WI38 (cell line): ENCODE measurements at regions not wholly inside any gene's neighbourhood (a gene's known extent, or its start where the extent isn't known, plus 50 kb on each side); places are given as distances from the start of the nearest gene placed in this dataset.

Source experiments
- H3K4me3 ChIP-seq: 2 replicates; pipeline ENCODE4 v1.5.1; 2011; ENCODE audit warnings: low read depth, mild to moderate bottlenecking, control low read depth, low read length
- TF ChIP-seq, protein P1 (sequence below): IDR thresholded peaks from 2 replicates; pipeline ENCODE4 v1.5.1; 2012; ENCODE audit warnings: low read depth, mild to moderate bottlenecking, control low read depth, low read length

DNA sequence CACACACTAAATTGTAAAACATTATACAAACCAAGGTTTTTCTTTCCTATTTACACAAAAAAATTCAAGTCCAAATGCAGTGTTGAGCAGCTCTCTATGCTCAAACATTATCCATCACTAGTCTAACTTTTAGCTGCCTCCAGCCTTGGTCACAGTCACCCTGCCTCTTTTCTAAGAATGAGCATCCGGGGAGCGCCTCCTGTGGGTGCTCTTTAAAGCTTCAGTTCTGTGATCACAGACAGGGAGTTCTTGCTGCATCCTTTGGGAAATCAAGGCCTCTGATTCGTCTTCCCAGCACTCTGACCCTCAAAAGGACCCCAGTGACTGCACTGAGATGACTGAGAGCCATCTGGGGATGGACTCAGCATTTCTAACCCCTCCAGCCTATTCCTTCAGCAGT, 289.6 kb downstream of the SEC61B start:
- no peak overlapping the region for H3K4me3 ChIP-seq
- TF ChIP-seq, protein P1, sequence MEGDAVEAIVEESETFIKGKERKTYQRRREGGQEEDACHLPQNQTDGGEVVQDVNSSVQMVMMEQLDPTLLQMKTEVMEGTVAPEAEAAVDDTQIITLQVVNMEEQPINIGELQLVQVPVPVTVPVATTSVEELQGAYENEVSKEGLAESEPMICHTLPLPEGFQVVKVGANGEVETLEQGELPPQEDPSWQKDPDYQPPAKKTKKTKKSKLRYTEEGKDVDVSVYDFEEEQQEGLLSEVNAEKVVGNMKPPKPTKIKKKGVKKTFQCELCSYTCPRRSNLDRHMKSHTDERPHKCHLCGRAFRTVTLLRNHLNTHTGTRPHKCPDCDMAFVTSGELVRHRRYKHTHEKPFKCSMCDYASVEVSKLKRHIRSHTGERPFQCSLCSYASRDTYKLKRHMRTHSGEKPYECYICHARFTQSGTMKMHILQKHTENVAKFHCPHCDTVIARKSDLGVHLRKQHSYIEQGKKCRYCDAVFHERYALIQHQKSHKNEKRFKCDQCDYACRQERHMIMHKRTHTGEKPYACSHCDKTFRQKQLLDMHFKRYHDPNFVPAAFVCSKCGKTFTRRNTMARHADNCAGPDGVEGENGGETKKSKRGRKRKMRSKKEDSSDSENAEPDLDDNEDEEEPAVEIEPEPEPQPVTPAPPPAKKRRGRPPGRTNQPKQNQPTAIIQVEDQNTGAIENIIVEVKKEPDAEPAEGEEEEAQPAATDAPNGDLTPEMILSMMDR: no peak

DNA sequence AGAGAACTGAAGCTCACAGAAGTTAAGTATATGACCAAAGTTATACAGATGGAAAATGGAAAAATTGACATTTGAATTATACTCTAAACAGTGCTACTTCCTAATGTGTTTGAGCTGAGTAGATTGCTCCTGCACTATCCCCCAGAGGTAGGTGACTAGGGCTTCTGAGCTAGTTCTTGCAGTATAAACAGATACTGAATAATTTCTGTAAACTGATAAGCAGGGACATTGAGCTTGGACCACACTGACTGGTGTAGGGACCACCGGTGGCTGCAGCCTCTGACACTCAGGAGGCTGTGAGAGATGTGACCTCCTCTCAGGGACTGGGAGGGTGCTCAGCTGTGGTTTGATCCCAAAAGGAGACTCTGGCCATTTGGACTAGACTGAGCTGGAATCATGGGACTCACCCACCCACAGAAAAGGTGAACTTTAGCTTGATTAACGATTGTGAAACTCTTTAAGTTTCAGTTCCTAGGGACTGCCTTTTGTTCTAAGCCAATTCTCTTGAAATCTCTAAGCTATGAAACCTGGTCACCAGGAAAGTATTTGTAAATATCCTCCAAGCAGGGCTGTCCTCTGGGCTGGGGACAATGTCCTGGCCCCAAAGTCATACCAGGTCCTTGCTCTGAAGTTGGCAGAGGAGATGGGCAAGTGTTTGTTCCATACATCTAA, 291.5 kb downstream of the SEC61B start:
- TF ChIP-seq, protein P1: no peak
- no peak overlapping the region for H3K4me3 ChIP-seq

DNA sequence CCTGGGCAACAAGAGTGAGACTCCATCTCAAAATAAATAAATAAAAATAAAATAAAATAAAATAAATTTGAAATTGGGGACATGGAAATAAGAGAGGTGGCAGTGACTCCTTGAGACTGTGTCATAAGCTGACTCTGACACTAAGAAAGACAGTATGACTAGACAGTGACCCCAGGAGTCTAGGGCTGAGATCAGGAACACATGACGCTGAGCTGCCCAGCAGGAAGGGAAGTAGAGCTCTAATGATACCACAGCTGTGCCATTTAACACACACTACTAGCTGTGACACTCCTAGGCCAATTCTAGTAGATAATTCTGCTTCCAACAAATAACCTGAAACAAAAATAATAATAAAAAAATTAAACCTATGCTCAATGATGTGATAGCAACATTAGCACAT, 293.0 kb downstream of the SEC61B start:
- TF ChIP-seq, protein P1: no peak
- H3K4me3 ChIP-seq: no peak overlapping the region

DNA sequence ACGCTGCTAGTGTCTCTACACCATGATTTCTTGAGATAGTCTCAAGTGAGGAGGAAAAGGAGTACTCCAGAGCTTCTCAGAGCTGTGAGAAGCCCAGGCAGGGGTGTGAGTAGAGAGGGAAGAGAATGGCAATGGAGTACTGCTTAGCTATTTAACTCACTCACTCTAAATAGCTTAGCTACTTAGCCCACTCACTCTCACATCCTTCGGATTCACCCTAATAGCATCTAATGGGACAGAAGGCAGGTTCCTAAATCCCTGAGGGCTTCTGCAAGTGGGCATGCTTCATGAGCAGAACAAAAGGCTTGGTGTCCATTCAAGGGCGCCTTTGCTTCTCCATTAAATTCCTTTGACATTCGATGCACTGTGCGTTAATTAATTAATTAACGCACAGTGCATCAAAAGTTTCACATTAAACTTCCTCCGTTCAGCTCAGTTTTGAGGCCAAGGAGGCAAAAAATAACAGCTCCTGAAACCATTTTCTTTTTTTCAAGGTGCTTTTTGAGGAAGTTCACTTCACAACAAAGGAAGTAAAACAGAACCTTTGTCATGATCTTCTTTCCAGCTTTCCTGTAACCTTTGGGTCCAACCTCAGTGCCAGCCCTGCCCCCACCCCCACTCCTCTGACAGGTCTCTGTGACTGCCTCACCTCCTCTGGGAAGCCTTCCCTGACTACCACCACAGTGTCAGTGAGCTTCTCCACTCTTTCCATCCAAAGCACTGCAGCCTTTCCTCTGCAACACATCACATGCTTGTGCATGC, 294.0 kb downstream of the SEC61B start:
- H3K4me3 ChIP-seq: no peak overlapping the region
- TF ChIP-seq, protein P1: no peak

DNA sequence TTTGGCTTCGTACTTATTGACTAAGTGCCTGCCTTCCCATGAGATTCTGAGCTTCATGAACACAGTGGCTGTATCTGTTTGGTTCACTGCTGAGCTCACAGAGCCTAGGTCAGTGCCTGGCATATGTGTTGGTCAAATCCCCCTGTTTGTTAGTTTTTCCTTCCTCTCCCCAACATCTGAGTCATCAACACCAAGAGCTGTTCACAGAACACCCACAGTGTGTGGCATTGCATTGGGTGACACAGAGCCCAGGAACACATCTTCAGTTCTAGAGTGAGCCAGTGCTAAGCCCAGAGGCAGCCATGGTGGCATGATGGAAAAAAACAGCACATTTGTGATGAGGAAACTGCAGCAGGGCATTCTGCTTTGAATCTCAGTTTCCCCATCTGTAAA, 294.6 kb downstream of the SEC61B start:
- TF ChIP-seq, protein P1: no peak
- H3K4me3 ChIP-seq: no peak overlapping the region

DNA sequence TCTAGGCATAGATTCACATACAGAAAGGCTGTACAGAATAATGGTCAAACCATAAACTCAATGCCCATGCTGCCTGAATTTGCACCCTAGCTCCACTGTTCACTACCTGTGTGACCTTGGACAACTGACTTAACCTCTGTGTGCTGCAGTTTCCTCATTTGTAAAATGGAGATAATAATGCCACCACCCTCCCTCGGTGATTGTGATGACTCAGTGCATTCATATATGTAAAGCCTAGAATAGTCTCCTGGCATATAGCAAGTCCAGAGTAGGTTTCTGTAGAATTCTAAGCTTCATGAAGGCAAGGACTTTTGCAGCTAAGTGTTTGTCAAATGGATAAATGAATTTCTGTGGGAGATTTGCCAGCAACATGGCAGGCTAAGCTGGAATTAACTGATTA, 297.8 kb upstream of the NR4A3 start:
- no peak overlapping the region for H3K4me3 ChIP-seq
- TF ChIP-seq, protein P1: no peak

DNA sequence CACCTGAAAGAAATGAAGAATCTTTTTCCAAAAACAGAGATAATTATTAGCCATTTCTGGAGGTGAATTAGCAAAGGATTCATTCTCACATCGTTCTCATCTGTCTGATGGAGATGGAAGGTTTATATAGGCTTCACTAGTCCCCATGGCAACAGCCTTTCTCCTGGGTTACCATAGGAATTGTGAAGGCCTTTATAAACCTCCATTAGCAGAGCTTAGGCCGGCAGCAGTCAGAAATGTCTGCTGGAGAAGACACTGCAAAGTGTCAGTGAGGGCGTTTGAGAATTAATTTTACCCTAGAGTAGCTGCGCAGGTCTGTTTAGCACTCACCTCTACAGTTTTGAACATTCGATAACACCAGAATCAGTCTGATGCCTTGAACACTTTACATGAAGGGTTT, 290.4 kb upstream of the NR4A3 start:
- no peak overlapping the region for H3K4me3 ChIP-seq

More for the DNA sequence above, 290.4 kb upstream of the NR4A3 start:
- TF ChIP-seq, protein P1: no peak
